CD4-positive, alpha-beta T cell (primary cell): ENCODE measurements at regions not wholly inside any gene's neighbourhood (a gene's known extent, or its start where the extent isn't known, plus 50 kb on each side); places are given as distances from the start of the nearest gene placed in this dataset.

Experiments
- ATAC-seq: fragments of 200-7000 bp; cut with Tn5 transposase; one replicate; pipeline ENCODE4 v1.10.0; 2022; ENCODE audit warnings: mild to moderate bottlenecking; ENCODE audit not compliant: poor library complexity
- CTCF ChIA-PET: fragments of 350-600 bp; sonication (Branson Sonifier 250); formaldehyde crosslinking; loops from one replicate; lab custom pipeline; 2021; ENCODE audit warnings: antibody characterized with exemption, inconsistent platforms; lab: Charles Lee
- POLR2A ChIA-PET: fragments of 350-600 bp; sonication (Branson Sonifier 250); formaldehyde crosslinking; loops from one replicate; lab custom pipeline; 2021; ENCODE audit warnings: antibody characterized with exemption, inconsistent platforms; lab: Charles Lee
- DNase-seq, 14 experiments: peaks; one replicate each; pipeline ENCODE4 v3.0.0-alpha.2; 2013 to 2020; ENCODE audit warnings: mixed read lengths in 2 of 14
- H3K27ac ChIP-seq, 2 donors: one replicate each; pipeline versions ENCODE4 v1.5.1 to v1.7.0; 2013; ENCODE audit warnings: low read length in 2 of 2, low read depth in 1 of 2, mild to moderate bottlenecking in 1 of 2
- H3K27me3 ChIP-seq, 2 experiments: 1 replicate in 1 of 2; 2 replicates in 1 of 2; pipeline versions ENCODE4 v1.6.1 to v1.7.0; 2013; ENCODE audit warnings: low read length in 2 of 2, control low read depth in 1 of 2, mild to moderate bottlenecking in 1 of 2, moderate library complexity in 1 of 2; ENCODE audit not compliant: insufficient read depth in 2 of 2, control insufficient read depth in 1 of 2
- H3K36me3 ChIP-seq: one replicate; pipeline ENCODE4 v1.6.1; 2013; ENCODE audit warnings: low read length, control low read depth; ENCODE audit not compliant: insufficient read depth
- H3K4me1 ChIP-seq: one replicate; pipeline ENCODE4 v1.6.1; 2013; ENCODE audit warnings: low read length, control low read depth; ENCODE audit not compliant: insufficient read depth
- H3K4me3 ChIP-seq: one replicate; pipeline ENCODE4 v1.5.1; 2013; ENCODE audit warnings: mild to moderate bottlenecking, low read length, moderate library complexity
- H3K9me3 ChIP-seq, 2 experiments: 1 replicate in 1 of 2; 2 replicates in 1 of 2; pipeline versions ENCODE4 v1.6.1 to v1.7.0; 2013; ENCODE audit warnings: low read length in 2 of 2, mild to moderate bottlenecking in 2 of 2, control low read depth in 1 of 2, moderate library complexity in 1 of 2; ENCODE audit not compliant: control insufficient read depth in 1 of 2, insufficient read depth in 1 of 2
- H3K27ac Mint-ChIP-seq: one replicate; pipeline ENCODE4 v1.8.0; 2020; ENCODE audit warnings: mixed read lengths
- H3K27me3 Mint-ChIP-seq: one replicate; pipeline ENCODE4 v1.8.0; 2021; ENCODE audit warnings: mixed read lengths
- H3K36me3 Mint-ChIP-seq: one replicate; pipeline ENCODE4 v1.8.0; 2021; ENCODE audit warnings: low read depth, mixed read lengths
- H3K4me1 Mint-ChIP-seq: one replicate; pipeline ENCODE4 v1.8.0; 2021; ENCODE audit warnings: low read depth, mixed read lengths
- H3K4me3 Mint-ChIP-seq: one replicate; pipeline ENCODE4 v1.8.0; 2020; ENCODE audit warnings: mild to moderate bottlenecking, mixed read lengths
- H3K9me3 Mint-ChIP-seq: one replicate; pipeline ENCODE4 v1.8.0; 2020; ENCODE audit warnings: mixed read lengths
- CTCF ChIP-seq: fragments of 200-600 bp; IDR thresholded peaks from one replicate; pipeline ENCODE4 v1.8.0; 2022; ENCODE audit warnings: antibody characterized with exemption, mild to moderate bottlenecking
- intact Hi-C, 2 experiments: fragments of 100-400 bp; cut with DNase I in 1 of 2; cut with micrococcal nuclease in 1 of 2; formaldehyde crosslinking; loops; one replicate each; pipeline versions ENCODE4 v1.15.1 to v1.9.0; 2023 to 2025; cut with DNase I, micrococcal nuclease

- H3K27me3 Mint-ChIP-seq, result no peaks in the 10 kb centered on the region
- Histone ChIP-seq H3K36me3 (no peaks in the 10 kb centered on the region), H3K9me3 (peaks cover 0 to 4% of the 10 kb centered on the region in 2 experiments), H3K27ac (no peak overlapping the region), H3K4me1 (no peaks in the 10 kb centered on the region), H3K27me3 (no peaks in the 10 kb centered on the region), H3K4me3 (no peak overlapping the region)
- ATAC-seq (no peak), DNase-seq (no peak)
- POLR2A ChIA-PET, result no interaction called here
- no peaks in the 10 kb centered on the region for H3K36me3 Mint-ChIP-seq
- no peak overlapping the region for H3K27ac Mint-ChIP-seq
- no peak for TF ChIP-seq CTCF
- no peaks in the 10 kb centered on the region for H3K4me1 Mint-ChIP-seq
- no peaks in the 10 kb centered on the region for H3K9me3 Mint-ChIP-seq
- no peak overlapping the region for H3K4me3 Mint-ChIP-seq
- intact Hi-C loops, result no loop called here
- CTCF ChIA-PET, result no interaction called here
Measured at GRCh38 chr10:4561296-4561695, 264.7 kb upstream of the AKR1E2 start.

- DNase-seq, result no peak
- H3K9me3 Mint-ChIP-seq, result no peaks in the 10 kb centered on the region
- no peak overlapping the region for H3K27ac Mint-ChIP-seq
- TF ChIP-seq CTCF, result no peak
- no peaks in the 10 kb centered on the region for H3K4me1 Mint-ChIP-seq
- CTCF ChIA-PET, result no interaction called here
- H3K4me3 Mint-ChIP-seq, result no peak overlapping the region
- intact Hi-C loops, result no loop called here
- Histone ChIP-seq H3K9me3 (peaks cover 0 to 4% of the 10 kb centered on the region in 2 experiments), H3K4me1 (no peaks in the 10 kb centered on the region), H3K27me3 (no peaks in the 10 kb centered on the region), H3K4me3 (no peak overlapping the region), H3K36me3 (no peaks in the 10 kb centered on the region), H3K27ac (no peak overlapping the region)
- H3K36me3 Mint-ChIP-seq, result no peaks in the 10 kb centered on the region
- POLR2A ChIA-PET, result no interaction called here
- no peaks in the 10 kb centered on the region for H3K27me3 Mint-ChIP-seq
- no peak for ATAC-seq
Measured at GRCh38 chr10:4557469-4557868, 268.5 kb upstream of the AKR1E2 start.

- intact Hi-C loops, result no loop called here
- ATAC-seq (no peak), DNase-seq (no peak)
- H3K36me3 Mint-ChIP-seq, result no peaks in the 10 kb centered on the region
- TF ChIP-seq CTCF, result no peak
- Histone ChIP-seq H3K9me3 (peaks cover 0 to 4% of the 10 kb centered on the region in 2 experiments), H3K27ac (no peak overlapping the region), H3K4me1 (no peaks in the 10 kb centered on the region), H3K27me3 (no peaks in the 10 kb centered on the region), H3K36me3 (no peaks in the 10 kb centered on the region), H3K4me3 (no peak overlapping the region)
- POLR2A ChIA-PET, result no interaction called here
- H3K9me3 Mint-ChIP-seq, result no peaks in the 10 kb centered on the region
- CTCF ChIA-PET, result no interaction called here
- no peaks in the 10 kb centered on the region for H3K27me3 Mint-ChIP-seq
- H3K4me3 Mint-ChIP-seq, result no peak overlapping the region
- H3K4me1 Mint-ChIP-seq, result no peaks in the 10 kb centered on the region
- no peak overlapping the region for H3K27ac Mint-ChIP-seq
Measured at GRCh38 chr10:4556527-4556926, 269.5 kb upstream of the AKR1E2 start.
